Activated B cell treated with CpG ODN at 0.5 μM for 24 hours (primary cell): ENCODE measurements at regions not wholly inside any gene's neighbourhood (a gene's known extent, or its start where the extent isn't known, plus 50 kb on each side); places are given as distances from the start of the nearest gene placed in this dataset.

ENCODE experiments used
- ATAC-seq: fragments of 200-7000 bp; cut with Tn5 transposase; one replicate; pipeline ENCODE4 v1.10.0; 2021; ENCODE audit warnings: low read depth, mild to moderate bottlenecking, moderate library complexity
- CTCF ChIA-PET: fragments of 350-600 bp; sonication (Branson Sonifier 250); formaldehyde crosslinking; loops from one replicate; lab custom pipeline; 2021; ENCODE audit warnings: antibody characterized with exemption; lab: Charles Lee
- POLR2A ChIA-PET: fragments of 350-600 bp; sonication (Branson Sonifier 250); formaldehyde crosslinking; loops from one replicate; lab custom pipeline; 2021; ENCODE audit warnings: antibody characterized with exemption; lab: Charles Lee
- DNase-seq: peaks from one replicate; pipeline ENCODE4 v3.0.0; 2022
- H3K27ac Mint-ChIP-seq: one replicate; pipeline ENCODE4 v1.8.0; 2020; ENCODE audit warnings: mixed read lengths
- H3K27me3 Mint-ChIP-seq: one replicate; pipeline ENCODE4 v1.8.0; 2021; ENCODE audit warnings: mixed read lengths
- H3K36me3 Mint-ChIP-seq: one replicate; pipeline ENCODE4 v1.8.0; 2021; ENCODE audit warnings: low read depth, mixed read lengths
- H3K4me1 Mint-ChIP-seq: one replicate; pipeline ENCODE4 v1.8.0; 2021; ENCODE audit warnings: mixed read lengths
- H3K4me3 Mint-ChIP-seq: one replicate; pipeline ENCODE4 v1.8.0; 2020; ENCODE audit warnings: mild to moderate bottlenecking, mixed read lengths
- H3K9me3 Mint-ChIP-seq: one replicate; pipeline ENCODE4 v1.8.0; 2020; ENCODE audit warnings: mixed read lengths
- CTCF ChIP-seq: fragments of 200-600 bp; IDR thresholded peaks from one replicate; pipeline ENCODE4 v1.8.0; 2022; ENCODE audit warnings: antibody characterized with exemption, mild to moderate bottlenecking
- intact Hi-C: fragments of 100-400 bp; cut with micrococcal nuclease; formaldehyde crosslinking; loops from one replicate; pipeline ENCODE4 v1.15.1; 2024

DNA sequence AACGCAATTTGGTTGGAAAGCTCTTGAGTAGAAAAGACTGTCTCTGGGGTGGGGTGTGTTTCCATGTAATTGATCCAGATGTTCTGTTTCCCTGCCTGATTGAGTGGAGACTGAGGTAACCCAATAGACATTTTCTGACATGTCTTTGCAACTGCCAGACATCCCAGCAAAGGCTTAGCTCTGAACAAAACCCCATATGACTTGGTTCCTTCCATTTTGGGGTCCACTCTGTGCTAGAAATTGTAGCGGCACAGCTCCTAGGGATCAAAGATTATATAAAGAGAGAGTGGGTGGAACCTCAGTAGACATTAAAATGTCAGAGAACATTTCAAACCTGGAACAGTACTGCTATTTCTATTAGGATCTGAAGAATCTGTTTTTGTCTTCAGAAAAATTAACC is 189.3 kb downstream of the EDN1 start:
- Mint-ChIP-seq H3K4me3 (no peak overlapping the region), H3K9me3 (no peaks in the 10 kb centered on the region), H3K4me1 (peaks cover 12% of the 10 kb centered on the region), H3K36me3 (no peaks in the 10 kb centered on the region), H3K27me3 (no peaks in the 10 kb centered on the region), H3K27ac (no peak overlapping the region)
- no peak for ATAC-seq
- DNase-seq, result no peak
- ChIA-PET CTCF (no interaction called here), POLR2A (no interaction called here)
- intact Hi-C loops, result no loop called here
- no peak for TF ChIP-seq CTCF

- CTCF ChIA-PET, result no interaction called here
Measured at GRCh38 chr6:12479881-12480280, 189.7 kb downstream of the EDN1 start.

GRCh38 chr6:12480379-12480778 is 190.2 kb downstream of the EDN1 start:
- peaks cover 12% of the 10 kb centered on the region for H3K4me1 Mint-ChIP-seq
- ChIA-PET CTCF (no interaction called here), POLR2A (no interaction called here)
- ATAC-seq (no peak), DNase-seq (no peak)
- no peak overlapping the region for H3K27ac Mint-ChIP-seq
- intact Hi-C loops, result no loop called here
- TF ChIP-seq CTCF, result no peak
- no peaks in the 10 kb centered on the region for H3K9me3 Mint-ChIP-seq
- no peak overlapping the region for H3K4me3 Mint-ChIP-seq
- no peaks in the 10 kb centered on the region for H3K27me3 Mint-ChIP-seq
- H3K36me3 Mint-ChIP-seq, result no peaks in the 10 kb centered on the region

More at GRCh38 chr6:12479881-12480280, 189.7 kb downstream of the EDN1 start:
- no peak for TF ChIP-seq CTCF
- ATAC-seq (no peak), DNase-seq (no peak)
- no peak overlapping the region for H3K27ac Mint-ChIP-seq
- H3K27me3 Mint-ChIP-seq, result no peaks in the 10 kb centered on the region
- no peaks in the 10 kb centered on the region for H3K9me3 Mint-ChIP-seq
- no peak overlapping the region for H3K4me3 Mint-ChIP-seq
- POLR2A ChIA-PET, result no interaction called here
- intact Hi-C loops, result no loop called here
- H3K4me1 Mint-ChIP-seq, result peaks cover 12% of the 10 kb centered on the region
- H3K36me3 Mint-ChIP-seq, result no peaks in the 10 kb centered on the region

DNA sequence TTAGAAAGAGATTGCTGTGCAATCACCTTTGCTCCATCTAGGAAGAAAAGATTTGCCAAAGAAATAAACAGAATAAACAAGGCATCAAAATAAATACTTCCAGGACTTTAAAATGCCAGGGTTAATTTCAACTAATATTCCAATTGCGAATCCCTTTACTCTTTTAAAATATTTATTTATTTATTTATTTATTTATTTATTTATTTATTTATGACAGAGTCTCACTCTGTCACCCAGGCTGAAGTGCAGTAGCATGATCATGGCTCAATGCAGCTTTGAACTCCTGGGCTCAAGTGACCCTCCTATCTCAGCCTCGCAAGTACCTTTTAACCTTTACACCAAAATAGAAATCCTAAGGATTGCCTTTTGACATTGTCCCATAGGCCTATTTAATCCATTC is 191.1 kb downstream of the EDN1 start:
- TF ChIP-seq CTCF, result no peak
- DNase-seq, result no peak
- no peaks in the 10 kb centered on the region for H3K9me3 Mint-ChIP-seq
- no peaks in the 10 kb centered on the region for H3K36me3 Mint-ChIP-seq
- ATAC-seq, result no peak
- ChIA-PET CTCF (no interaction called here), POLR2A (interaction anchor here (0.6 kb wide), 1 partner anchor 468 kb away, joined by 3 read pairs; no protein-coding TSS in a partner anchor)
- no peak overlapping the region for H3K4me3 Mint-ChIP-seq
- H3K27me3 Mint-ChIP-seq, result no peaks in the 10 kb centered on the region
- peaks cover 12% of the 10 kb centered on the region for H3K4me1 Mint-ChIP-seq
- intact Hi-C loops, result no loop called here
- H3K27ac Mint-ChIP-seq, result no peak overlapping the region

DNA sequence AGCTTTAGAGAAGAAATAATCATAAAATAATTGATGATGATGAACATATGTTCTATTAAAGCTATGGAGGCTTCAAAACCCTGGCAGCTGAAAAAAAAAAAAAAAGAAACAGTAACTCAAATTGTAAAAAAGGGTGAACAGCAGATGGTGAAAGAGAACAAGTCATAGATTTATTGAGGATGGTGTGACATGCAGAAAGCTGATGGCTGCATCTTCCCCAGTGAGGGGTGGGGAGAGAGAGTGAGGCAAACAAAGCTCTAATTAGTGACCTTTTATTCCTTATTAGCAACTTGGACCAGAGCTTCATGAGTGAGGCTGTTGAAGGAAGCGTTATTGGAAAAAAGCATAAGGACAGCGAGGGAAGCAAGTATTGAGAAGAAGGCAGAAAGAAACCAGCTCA is 191.7 kb downstream of the EDN1 start:
- Mint-ChIP-seq H3K9me3 (no peaks in the 10 kb centered on the region), H3K36me3 (no peaks in the 10 kb centered on the region), H3K4me1 (peaks cover 12% of the 10 kb centered on the region), H3K27me3 (no peaks in the 10 kb centered on the region), H3K4me3 (no peak overlapping the region), H3K27ac (no peak overlapping the region)
- CTCF ChIA-PET, result no interaction called here
- intact Hi-C loops, result no loop called here
- TF ChIP-seq CTCF, result no peak
- ATAC-seq (no peak), DNase-seq (no peak)
- POLR2A ChIA-PET, result interaction anchor here (0.6 kb wide), 1 partner anchor 468 kb away, joined by 3 read pairs; no protein-coding TSS in a partner anchor
